ENCODE measurements at regions not wholly inside any gene's neighbourhood (a gene's known extent, or its start where the extent isn't known, plus 50 kb on each side); places are given as distances from the start of the nearest gene placed in this dataset.
"Not testable (repeated sequence)": the region's sequence is repeated elsewhere in the genome, so short reads cannot be mapped to it uniquely, and the experiment has no call there.

- no peak for DNase-seq
Measured at GRCh38 chr13:83825676-83826075, 56.6 kb downstream of the SLITRK1 start.

- DNase-seq, result no peak
Measured at GRCh38 chr13:83824560-83824959, 57.7 kb downstream of the SLITRK1 start.

GRCh38 chr13:83824120-83824519, 58.2 kb downstream of the SLITRK1 start:
- no peak for DNase-seq

- DNase-seq, result no peak
Measured at GRCh38 chr13:83819611-83820010, 62.7 kb downstream of the SLITRK1 start.

GRCh38 chr13:83819156-83819555, 63.1 kb downstream of the SLITRK1 start:
- DNase-seq, result no peak

GRCh38 chr13:83816081-83816480, 66.2 kb downstream of the SLITRK1 start:
- DNase-seq, result no peak

- no peak for DNase-seq
Measured at GRCh38 chr13:83815598-83815997, 66.7 kb downstream of the SLITRK1 start.

- DNase-seq, result no peak
Measured at GRCh38 chr13:83810136-83810535, 72.1 kb downstream of the SLITRK1 start.

- DNase-seq, result no peak
Measured at GRCh38 chr13:83804356-83804962, 77.8 kb downstream of the SLITRK1 start.

GRCh38 chr13:83798731-83799130, 83.5 kb downstream of the SLITRK1 start:
- DNase-seq, result no peak

- no peak for DNase-seq
Measured at GRCh38 chr13:83796364-83796763, 85.9 kb downstream of the SLITRK1 start.

GRCh38 chr13:83794583-83794982, 87.7 kb downstream of the SLITRK1 start:
- DNase-seq, result no peak

- no peak for DNase-seq
Measured at GRCh38 chr13:83780227-83780626, 102.0 kb downstream of the SLITRK1 start.

GRCh38 chr13:83773961-83774360, 108.3 kb downstream of the SLITRK1 start:
- no peak for DNase-seq

- DNase-seq, result no peak
Measured at GRCh38 chr13:83765796-83766195, 116.5 kb downstream of the SLITRK1 start.

GRCh38 chr13:83761631-83762030, 120.6 kb downstream of the SLITRK1 start:
- DNase-seq, result no peak

GRCh38 chr13:83755210-83755609, 127.1 kb downstream of the SLITRK1 start:
- DNase-seq, result not testable (repeated sequence)

GRCh38 chr13:83753912-83754624, 128.2 kb downstream of the SLITRK1 start:
- DNase-seq, result no peak

- DNase-seq, result no peak
Measured at GRCh38 chr13:83752141-83752540, 130.1 kb downstream of the SLITRK1 start.

- no peak for DNase-seq
Measured at GRCh38 chr13:83740622-83741021, 141.7 kb downstream of the SLITRK1 start.

GRCh38 chr13:83738407-83738806, 143.9 kb downstream of the SLITRK1 start:
- no peak for DNase-seq

GRCh38 chr13:83733293-83733692, 149.0 kb downstream of the SLITRK1 start:
- DNase-seq, result no peak

GRCh38 chr13:83732755-83733154, 149.5 kb downstream of the SLITRK1 start:
- DNase-seq, result no peak

- no peak for DNase-seq
Measured at GRCh38 chr13:83731113-83731512, 151.2 kb downstream of the SLITRK1 start.

- DNase-seq, result no peak
Measured at GRCh38 chr13:83730674-83731073, 151.6 kb downstream of the SLITRK1 start.
